AG10803 (cell line): ENCODE measurements at regions not wholly inside any gene's neighbourhood (a gene's known extent, or its start where the extent isn't known, plus 50 kb on each side); places are given as distances from the start of the nearest gene placed in this dataset.

Source experiments
- DNase-seq: peaks from one replicate; pipeline ENCODE4 v3.0.0; 2010; ENCODE audit warnings: low read depth
- H3K4me3 ChIP-seq: 2 replicates; pipeline ENCODE4 v1.5.1; 2011; ENCODE audit warnings: mild to moderate bottlenecking, low read length, control low read depth
- CTCF ChIP-seq: conservative IDR thresholded peaks from 2 replicates; pipeline ENCODE4 v1.5.1; 2011; ENCODE audit warnings: mild to moderate bottlenecking, low read length, control low read depth, inconsistent platforms

GRCh38 chr15:96403932-96404331 is 73.4 kb downstream of the NR2F2 start:
- no peak for DNase-seq
- no peak overlapping the region for H3K4me3 ChIP-seq
- no peak for TF ChIP-seq CTCF

GRCh38 chr15:96404560-96404959 is 74.1 kb downstream of the NR2F2 start:
- H3K4me3 ChIP-seq, result no peak overlapping the region
- DNase-seq, result no peak
- TF ChIP-seq CTCF, result no peak

GRCh38 chr15:96406291-96406690 is 75.8 kb downstream of the NR2F2 start:
- no peak for TF ChIP-seq CTCF
- DNase-seq, result no peak
- no peak overlapping the region for H3K4me3 ChIP-seq

GRCh38 chr15:96406701-96407100 is 76.2 kb downstream of the NR2F2 start:
- no peak for TF ChIP-seq CTCF
- no peak for DNase-seq
- no peak overlapping the region for H3K4me3 ChIP-seq

GRCh38 chr15:96407482-96407881 is 77.0 kb downstream of the NR2F2 start:
- TF ChIP-seq CTCF, result no peak
- no peak overlapping the region for H3K4me3 ChIP-seq
- DNase-seq, result no peak

- no peak for DNase-seq
- no peak overlapping the region for H3K4me3 ChIP-seq
- no peak for TF ChIP-seq CTCF
Measured at GRCh38 chr15:96408591-96409183, 78.2 kb downstream of the NR2F2 start.

GRCh38 chr15:96409215-96410138 is 79.0 kb downstream of the NR2F2 start:
- no peak for TF ChIP-seq CTCF
- DNase-seq, result no peak
- H3K4me3 ChIP-seq, result no peak overlapping the region
